Trophoblast cell (in vitro differentiated cells and primary cell): ENCODE measurements at regions not wholly inside any gene's neighbourhood (a gene's known extent, or its start where the extent isn't known, plus 50 kb on each side); places are given as distances from the start of the nearest gene placed in this dataset.

Experiments used
- DNase-seq, 2 donors: peaks; one replicate each; pipeline ENCODE4 v3.0.0-alpha.2; 2016
- H2AFZ ChIP-seq: 2 replicates; pipeline ENCODE4 v1.6.1; 2013; ENCODE audit warnings: low read length, moderate library complexity, mild to moderate bottlenecking; ENCODE audit not compliant: insufficient read depth, poor library complexity
- H2AK5ac ChIP-seq: 2 replicates; pipeline ENCODE4 v1.6.1; 2013; ENCODE audit warnings: mild to moderate bottlenecking, low read length
- H2BK120ac ChIP-seq: 2 replicates; pipeline ENCODE4 v1.6.1; 2013; ENCODE audit warnings: low read length, mild to moderate bottlenecking, moderate library complexity; ENCODE audit not compliant: insufficient read depth, poor library complexity
- H2BK12ac ChIP-seq: 2 replicates; pipeline ENCODE4 v1.6.1; 2013; ENCODE audit warnings: mild to moderate bottlenecking, low read length, moderate library complexity
- H2BK5ac ChIP-seq: 2 replicates; pipeline ENCODE4 v1.6.1; 2013; ENCODE audit warnings: low read length, low read depth, moderate library complexity, mild to moderate bottlenecking; ENCODE audit not compliant: poor library complexity
- H3K14ac ChIP-seq: 2 replicates; pipeline ENCODE4 v1.6.1; 2013; ENCODE audit warnings: mild to moderate bottlenecking, low read length
- H3K18ac ChIP-seq: 2 replicates; pipeline ENCODE4 v1.6.1; 2013; ENCODE audit warnings: mild to moderate bottlenecking, low read length
- H3K23ac ChIP-seq: 2 replicates; pipeline ENCODE4 v1.6.1; 2013; ENCODE audit warnings: low read length
- H3K27ac ChIP-seq: 2 replicates; pipeline ENCODE4 v1.5.1; 2013; ENCODE audit warnings: low read depth, mild to moderate bottlenecking, inconsistent platforms, low read length, moderate library complexity
- H3K27me3 ChIP-seq: 2 replicates; pipeline ENCODE4 v1.6.1; 2013; ENCODE audit warnings: inconsistent platforms, mild to moderate bottlenecking, low read length, moderate library complexity; ENCODE audit not compliant: insufficient read depth
- H3K36me3 ChIP-seq, 2 experiments: 1 replicate in 1 of 2; 2 replicates in 1 of 2; pipeline ENCODE4 v1.6.1; 2013; ENCODE audit warnings: low read length in 2 of 2, mild to moderate bottlenecking in 2 of 2, moderate library complexity in 1 of 2; ENCODE audit not compliant: insufficient read depth in 2 of 2, control insufficient read depth in 1 of 2
- H3K4ac ChIP-seq: 2 replicates; pipeline ENCODE4 v1.6.1; 2013; ENCODE audit warnings: low read depth, mild to moderate bottlenecking, low read length, moderate library complexity
- H3K4me1 ChIP-seq, 2 experiments: 1 replicate in 1 of 2; 2 replicates in 1 of 2; pipeline ENCODE4 v1.6.1; 2013; ENCODE audit warnings: low read length in 2 of 2, mild to moderate bottlenecking in 2 of 2, moderate library complexity in 1 of 2; ENCODE audit not compliant: insufficient read depth in 2 of 2, control insufficient read depth in 1 of 2
- H3K4me2 ChIP-seq: 2 replicates; pipeline ENCODE4 v1.6.1; 2013; ENCODE audit warnings: inconsistent platforms, mild to moderate bottlenecking, low read length, moderate library complexity
- H3K4me3 ChIP-seq: 2 replicates; pipeline ENCODE4 v1.5.1; 2013; ENCODE audit warnings: mild to moderate bottlenecking, low read depth, low read length, inconsistent platforms
- H3K79me1 ChIP-seq: one replicate; pipeline ENCODE4 v1.6.1; 2013; ENCODE audit warnings: low read length
- H3K79me2 ChIP-seq: 2 replicates; pipeline ENCODE4 v1.6.1; 2013; ENCODE audit warnings: low read length, mild to moderate bottlenecking; ENCODE audit not compliant: control insufficient read depth, insufficient read depth, poor library complexity
- H3K9ac ChIP-seq: 2 replicates; pipeline ENCODE4 v1.6.1; 2013; ENCODE audit warnings: mild to moderate bottlenecking, low read length
- H3K9me3 ChIP-seq: 2 replicates; pipeline ENCODE4 v1.6.1; 2013; ENCODE audit warnings: low read depth, mild to moderate bottlenecking, control low read depth, inconsistent platforms, low read length; ENCODE audit not compliant: insufficient read depth
- H4K12ac ChIP-seq: 2 replicates; pipeline ENCODE4 v1.6.1; 2013; ENCODE audit warnings: low read depth, mild to moderate bottlenecking, low read length, moderate library complexity
- H4K8ac ChIP-seq: 2 replicates; pipeline ENCODE4 v1.6.1; 2013; ENCODE audit warnings: low read depth, mild to moderate bottlenecking, low read length, moderate library complexity
- H4K91ac ChIP-seq: one replicate; pipeline ENCODE4 v1.6.1; 2013; ENCODE audit warnings: low read depth, mild to moderate bottlenecking, low read length, moderate library complexity
- WGBS: extraction: QIAGEN DNeasy Blood & Tissue Kit; methylation state at CpG from one replicate; pipeline ENCODE4 v1.1.7; 2013; ENCODE audit warnings: missing lambda C conversion rate; ENCODE audit not compliant: insufficient read length, insufficient coverage; ENCODE audit errors: extremely low coverage; 5-methylcytosine and 5-hydroxymethylcytosine counted together

DNA sequence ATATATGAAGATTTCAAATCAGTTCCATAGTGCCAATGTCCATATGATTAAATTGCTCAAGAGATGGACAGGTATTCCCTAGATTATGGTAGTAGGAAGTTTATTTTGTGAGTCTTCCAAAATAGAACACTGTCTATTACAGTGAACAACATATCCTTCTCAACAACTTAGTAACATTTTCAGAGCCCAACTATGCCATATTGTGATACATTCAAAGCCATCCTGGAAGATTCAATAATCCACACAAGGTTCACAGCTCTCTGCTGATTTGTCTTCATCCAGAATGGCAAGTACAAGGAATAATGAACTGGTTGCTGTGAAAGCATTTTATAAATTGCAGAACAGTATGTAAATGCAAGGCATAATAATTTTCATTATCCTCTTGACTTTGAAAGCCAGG is 213.9 kb downstream of the CHRM2 start:
- Histone ChIP-seq H3K79me2 (no peaks in the 10 kb centered on the region), H2BK120ac (no peak overlapping the region), H2AK5ac (no peak overlapping the region), H2BK12ac (no peak overlapping the region), H3K4me1 (no peaks in the 10 kb centered on the region), H3K9me3 (no peaks in the 10 kb centered on the region), H4K8ac (no peak overlapping the region), H4K91ac (no peak overlapping the region), H3K79me1 (no peaks in the 10 kb centered on the region), H3K18ac (no peak overlapping the region), H3K14ac (no peak overlapping the region), H2AFZ (no peak overlapping the region), H3K4me2 (no peak overlapping the region), H3K36me3 (no peaks in the 10 kb centered on the region), H3K23ac (no peak overlapping the region), H3K27me3 (no peaks in the 10 kb centered on the region), H2BK5ac (no peak overlapping the region), H4K12ac (no peak overlapping the region), H3K4me3 (no peak overlapping the region), H3K9ac (no peak overlapping the region), H3K4ac (no peak overlapping the region), H3K27ac (no peak overlapping the region)
- no peak for DNase-seq

DNA sequence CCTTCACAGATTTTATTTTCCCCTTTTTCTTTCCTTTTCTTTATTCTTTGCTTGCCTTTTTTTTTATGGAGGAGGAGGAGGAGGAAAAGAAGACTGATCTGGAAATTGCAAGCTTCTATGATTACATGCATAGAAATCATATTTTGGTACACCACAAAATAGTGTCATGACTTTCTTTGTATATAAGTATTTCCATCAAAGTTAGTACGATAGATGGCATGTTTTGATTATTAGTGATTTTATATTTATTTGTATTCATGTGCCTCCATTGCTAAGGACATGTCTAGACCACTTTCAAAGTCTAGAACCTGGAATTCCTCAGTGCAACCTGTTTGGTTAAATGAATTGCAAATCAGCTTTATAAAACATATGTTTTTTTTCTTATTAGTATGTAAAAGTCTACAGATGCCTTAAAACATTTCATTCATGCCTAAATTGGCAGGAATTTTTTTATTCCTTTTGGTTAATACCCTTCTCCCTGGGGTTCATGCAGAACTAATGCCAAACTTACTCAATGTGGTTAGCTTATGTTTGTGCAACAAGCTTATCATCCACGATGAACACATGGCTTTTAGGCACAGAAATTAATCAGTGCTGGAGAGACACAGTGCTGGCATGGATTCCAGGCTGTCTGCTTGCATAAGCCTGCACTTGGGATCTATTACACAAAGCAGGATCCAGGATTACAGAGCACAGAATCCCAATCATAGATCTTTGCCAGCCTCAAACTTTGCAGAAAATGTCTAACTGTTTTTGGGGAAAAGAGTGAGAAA is 213.1 kb downstream of the CHRM2 start:
- no peak overlapping the region for H3K23ac ChIP-seq
- no peak for DNase-seq
- H3K4me1 ChIP-seq = no peaks in the 10 kb centered on the region
- no peak overlapping the region for H4K12ac ChIP-seq
- no peak overlapping the region for H2BK120ac ChIP-seq
- H3K18ac ChIP-seq = no peak overlapping the region
- H3K79me1 ChIP-seq = no peaks in the 10 kb centered on the region
- H3K9ac ChIP-seq = no peak overlapping the region
- H3K9me3 ChIP-seq = no peaks in the 10 kb centered on the region
- no peak overlapping the region for H3K4ac ChIP-seq
- H2BK5ac ChIP-seq = no peak overlapping the region
- H2AK5ac ChIP-seq = no peak overlapping the region
- H3K14ac ChIP-seq = no peak overlapping the region
- no peaks in the 10 kb centered on the region for H3K36me3 ChIP-seq
- no peak overlapping the region for H2BK12ac ChIP-seq
- WGBS = no CpG with 5 or more reads among the region's 2 CpGs
- H4K8ac ChIP-seq = no peak overlapping the region
- no peaks in the 10 kb centered on the region for H3K27me3 ChIP-seq
- H4K91ac ChIP-seq = no peak overlapping the region
- no peak overlapping the region for H3K4me2 ChIP-seq
- H3K4me3 ChIP-seq = no peak overlapping the region
- no peaks in the 10 kb centered on the region for H3K79me2 ChIP-seq
- H3K27ac ChIP-seq = no peak overlapping the region
- H2AFZ ChIP-seq = no peak overlapping the region

DNA sequence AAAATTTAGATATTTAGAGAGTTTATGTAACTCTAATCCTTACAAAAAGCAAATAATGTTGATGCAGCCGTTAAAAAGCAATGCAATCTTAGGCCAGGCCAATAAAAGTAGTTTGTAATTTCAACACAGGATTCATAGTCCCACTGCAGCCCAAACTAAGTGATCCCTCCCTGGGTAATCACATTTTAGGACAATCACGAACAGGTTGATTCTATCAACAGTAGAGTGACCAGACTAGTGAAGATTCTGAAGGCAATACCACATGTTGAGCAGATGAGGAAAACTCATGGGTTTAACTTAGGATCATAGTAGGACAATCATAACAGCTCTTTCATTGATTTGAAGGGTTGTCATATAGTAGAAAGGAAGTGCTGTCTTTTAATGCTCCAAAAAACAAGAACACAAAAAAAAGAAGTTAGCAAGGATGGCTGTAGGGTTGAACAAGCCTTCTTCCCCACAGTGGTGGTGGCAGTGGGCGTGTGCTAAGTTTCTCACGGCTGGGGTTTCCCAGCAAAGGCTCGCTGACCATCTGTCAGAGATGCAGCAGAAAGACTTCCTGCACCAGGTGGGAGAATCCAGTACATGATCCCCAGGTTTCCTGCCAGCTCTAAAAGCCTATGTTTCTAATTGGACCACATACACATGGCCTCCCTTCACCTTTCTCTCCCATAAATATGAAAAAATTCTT is 212.2 kb downstream of the CHRM2 start:
- Histone ChIP-seq H3K9me3 (no peaks in the 10 kb centered on the region), H3K4me1 (no peaks in the 10 kb centered on the region), H3K4me3 (no peak overlapping the region), H4K8ac (no peak overlapping the region), H3K18ac (no peak overlapping the region), H4K12ac (no peak overlapping the region), H3K4ac (no peak overlapping the region), H3K14ac (no peak overlapping the region), H3K4me2 (no peak overlapping the region), H2AFZ (no peak overlapping the region), H3K23ac (no peak overlapping the region), H3K27ac (no peak overlapping the region), H4K91ac (no peak overlapping the region), H2BK5ac (no peak overlapping the region), H2BK120ac (no peak overlapping the region), H2AK5ac (no peak overlapping the region), H2BK12ac (no peak overlapping the region), H3K79me2 (no peaks in the 10 kb centered on the region), H3K79me1 (no peaks in the 10 kb centered on the region), H3K9ac (no peak overlapping the region), H3K27me3 (no peaks in the 10 kb centered on the region), H3K36me3 (no peaks in the 10 kb centered on the region)
- DNase-seq = no peak
- WGBS = no CpG with 5 or more reads among the region's 5 CpGs

DNA sequence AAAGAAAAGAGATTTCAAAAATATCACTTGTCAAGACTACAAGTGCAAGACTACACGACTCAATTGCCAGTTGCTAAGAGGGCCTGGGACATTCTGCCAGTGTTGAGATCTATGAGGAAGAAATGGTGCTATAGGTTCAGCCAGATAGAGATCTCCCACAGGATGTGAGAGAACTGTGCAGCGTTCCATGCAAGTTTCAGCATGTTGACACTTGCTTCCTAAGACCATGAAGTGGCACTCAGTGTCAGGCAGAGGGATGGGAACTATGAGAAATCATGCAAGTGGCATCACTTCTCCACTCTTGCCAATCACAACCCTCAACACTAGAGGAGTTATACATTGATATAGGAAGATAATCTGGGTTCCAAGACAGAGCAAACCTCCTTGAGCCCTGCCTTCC is 210.3 kb downstream of the CHRM2 start:
- no peak overlapping the region for H2AFZ ChIP-seq
- no peaks in the 10 kb centered on the region for H3K79me2 ChIP-seq
- no peak overlapping the region for H2BK5ac ChIP-seq
- no peaks in the 10 kb centered on the region for H3K36me3 ChIP-seq
- H3K4me1 ChIP-seq = no peaks in the 10 kb centered on the region
- no peak overlapping the region for H2AK5ac ChIP-seq
- no peak overlapping the region for H3K14ac ChIP-seq
- H4K12ac ChIP-seq = no peak overlapping the region
- H4K91ac ChIP-seq = no peak overlapping the region
- H3K23ac ChIP-seq = no peak overlapping the region
- no peak overlapping the region for H3K18ac ChIP-seq
- H3K4me3 ChIP-seq = no peak overlapping the region
- H3K9ac ChIP-seq = no peak overlapping the region
- no peaks in the 10 kb centered on the region for H3K79me1 ChIP-seq
- H3K27ac ChIP-seq = no peak overlapping the region
- H4K8ac ChIP-seq = no peak overlapping the region
- no CpG with 5 or more reads among the region's 2 CpGs for WGBS
- DNase-seq = peak in 1 of 2 donors; percentile 31
- H2BK120ac ChIP-seq = no peak overlapping the region
- no peak overlapping the region for H2BK12ac ChIP-seq
- H3K27me3 ChIP-seq = no peaks in the 10 kb centered on the region
- no peak overlapping the region for H3K4ac ChIP-seq
- H3K4me2 ChIP-seq = no peak overlapping the region
- H3K9me3 ChIP-seq = no peaks in the 10 kb centered on the region
